HepG2 (cell line): ENCODE measurements at regions not wholly inside any gene's neighbourhood (a gene's known extent, or its start where the extent isn't known, plus 50 kb on each side); places are given as distances from the start of the nearest gene placed in this dataset.

Source experiments
- HNF1B ChIP-seq: sonication (generic); formaldehyde crosslinking; IDR thresholded peaks from 2 replicates; pipeline ENCODE4 v1.5.1; 2020; ENCODE audit warnings: mild to moderate bottlenecking, moderate library complexity, missing genetic modification reagents
- HNRNPUL1 ChIP-seq: fragments of 200-400 bp; formaldehyde crosslinking; IDR thresholded peaks from 2 replicates; pipeline ENCODE4 v1.6.1; 2017; ENCODE audit warnings: low read depth, mild to moderate bottlenecking, low read length, moderate library complexity
- IKZF5 ChIP-seq: IDR thresholded peaks from 2 replicates; pipeline ENCODE4 v1.6.1; 2018; ENCODE audit warnings: missing genetic modification reagents, mild to moderate bottlenecking, missing compliant biosample characterization
- NBN ChIP-seq: fragments of 450-650 bp; conservative IDR thresholded peaks from 2 replicates; pipeline ENCODE4 v1.6.1; 2017
- NCOA2 ChIP-seq: sonication (generic); formaldehyde crosslinking; IDR thresholded peaks from 2 replicates; pipeline ENCODE4 v1.8.0; 2022; ENCODE audit warnings: inconsistent platforms
- PCBP1 ChIP-seq: fragments of 200-400 bp; formaldehyde crosslinking; IDR thresholded peaks from 2 replicates; pipeline ENCODE4 v1.6.1; 2017; ENCODE audit warnings: mild to moderate bottlenecking, low read depth, low read length, borderline replicate concordance
- RBFOX2 ChIP-seq: fragments of 200-400 bp; formaldehyde crosslinking; IDR thresholded peaks from 2 replicates; pipeline ENCODE4 v1.6.1; 2017; ENCODE audit warnings: low read depth, mild to moderate bottlenecking, low read length
- SALL2 ChIP-seq: sonication (generic); formaldehyde crosslinking; IDR thresholded peaks from 2 replicates; pipeline ENCODE4 v1.8.1; 2023; ENCODE audit warnings: mild to moderate bottlenecking, missing genetic modification reagents, inconsistent platforms
- SRY ChIP-seq: sonication (generic); formaldehyde crosslinking; IDR thresholded peaks from 2 replicates; pipeline ENCODE4 v1.8.0; 2022; ENCODE audit warnings: mild to moderate bottlenecking, missing genetic modification reagents
- TCF12 ChIP-seq, 2 experiments: fragments of 450-650 bp in 1 of 2; sonication (generic) in 1 of 2; formaldehyde crosslinking in 1 of 2; IDR thresholded peaks; 2 replicates each; pipeline versions ENCODE4 v1.6.1 to v1.8.0; 2017 to 2022; ENCODE audit warnings: antibody characterized with exemption in 1 of 2, mild to moderate bottlenecking in 1 of 2, missing genetic modification reagents in 1 of 2, moderate library complexity in 1 of 2
- TFAP4 ChIP-seq: sonication (generic); IDR thresholded peaks from 2 replicates; pipeline ENCODE4 v1.6.1; 2016; ENCODE audit warnings: low read depth, borderline replicate concordance
- U2AF1 ChIP-seq: fragments of 200-400 bp; formaldehyde crosslinking; optimal IDR thresholded peaks from 2 replicates; pipeline ENCODE3; 2017; ENCODE audit warnings: mild to moderate bottlenecking, low read depth, low read length
- ZBTB37 ChIP-seq: sonication (generic); formaldehyde crosslinking; IDR thresholded peaks from 2 replicates; pipeline ENCODE4 v1.4.0; 2020; ENCODE audit warnings: mild to moderate bottlenecking, missing genetic modification reagents
- ZFP37 ChIP-seq: sonication (generic); formaldehyde crosslinking; IDR thresholded peaks from 2 replicates; pipeline ENCODE4 v1.4.0; 2020; ENCODE audit warnings: missing genetic modification reagents, borderline replicate concordance
- ZNF234 ChIP-seq: sonication (generic); formaldehyde crosslinking; conservative IDR thresholded peaks from 2 replicates; pipeline ENCODE4 v1.5.1; 2020; ENCODE audit warnings: mild to moderate bottlenecking, missing genetic modification reagents
- ZNF276 ChIP-seq: sonication (generic); formaldehyde crosslinking; IDR thresholded peaks from 2 replicates; pipeline ENCODE4 v1.4.0; 2020; ENCODE audit warnings: mild to moderate bottlenecking, low read depth, missing genetic modification reagents
- ZNF574 ChIP-seq: sonication (generic); formaldehyde crosslinking; IDR thresholded peaks from 2 replicates; pipeline ENCODE4 v1.4.0; 2020; ENCODE audit warnings: missing genetic modification reagents
- ZNF781 ChIP-seq: sonication (generic); formaldehyde crosslinking; IDR thresholded peaks from 2 replicates; pipeline ENCODE4 v1.5.1; 2020; ENCODE audit warnings: borderline replicate concordance, mild to moderate bottlenecking, missing genetic modification reagents; ENCODE audit errors: not compliant biosample characterization

- TF ChIP-seq HNF1B (CRISPR knock-in tag) (no peak), ZNF234 (no peak), HNRNPUL1 (no peak), TFAP4 (no peak), RBFOX2 (no peak), SALL2 (CRISPR knock-in tag) (no peak), NBN (no peak), NCOA2 (CRISPR knock-in tag) (no peak), ZNF276 (CRISPR knock-in tag) (no peak), U2AF1 (no peak), TCF12 (IDR thresholded peaks at IDR 0.05) (no peak), TCF12 (CRISPR knock-in tag; IDR thresholded peaks at IDR 0.05) (no peak), ZBTB37 (CRISPR knock-in tag) (no peak), ZNF781 (CRISPR knock-in tag) (no peak), PCBP1 (no peak), ZFP37 (CRISPR knock-in tag) (no peak), SRY (CRISPR knock-in tag) (no peak), IKZF5 (CRISPR knock-in tag) (no peak), ZNF574 (CRISPR knock-in tag) (no peak)
Measured at GRCh38 chr2:62292190-62292589, 96.3 kb downstream of the B3GNT2 start (continued).
